A673 (cell line): ENCODE measurements at regions not wholly inside any gene's neighbourhood (a gene's known extent, or its start where the extent isn't known, plus 50 kb on each side); places are given as distances from the start of the nearest gene placed in this dataset.

Experiments
- BruUV-seq: library from RNA; stranded (reverse); fragments of 400-500 nt; replicated peaks from 2 replicates; lab custom pipeline; 2021; lab: Mats Ljungman, UMichigan
- CTCF ChIA-PET: fragments of 300-600 bp; sonication (Branson Sonifier 250); formaldehyde crosslinking; loops from one replicate; lab custom pipeline; 2022; ENCODE audit warnings: antibody characterized with exemption; lab: Charles Lee
- POLR2A ChIA-PET: fragments of 300-600 bp; sonication (Branson Sonifier 250); formaldehyde crosslinking; loops from one replicate; lab custom pipeline; 2022; ENCODE audit warnings: antibody characterized with exemption; ENCODE audit not compliant: low non-redundant PET; lab: Charles Lee
- DNase-seq: peaks from one replicate; pipeline ENCODE4 v3.0.0-alpha.2; 2015; ENCODE audit warnings: low spot score
- H3K27ac ChIP-seq: fragments of 200-600 bp; sonication (generic); 2 replicates; pipeline ENCODE4 v1.5.1; 2016; ENCODE audit warnings: mixed run types, low read depth, mild to moderate bottlenecking, mixed read lengths, antibody characterized with exemption, low read length; ENCODE audit not compliant: poor library complexity, severe bottlenecking
- H3K27me3 ChIP-seq: fragments of 200-600 bp; sonication (generic); replicated peaks from 2 replicates; pipeline ENCODE4 v1.6.1; 2017; ENCODE audit warnings: mixed run types, low read depth, mild to moderate bottlenecking, mixed read lengths, antibody characterized with exemption, low read length; ENCODE audit not compliant: insufficient read depth, poor library complexity
- H3K36me3 ChIP-seq: fragments of 200-600 bp; sonication (generic); 2 replicates; pipeline ENCODE4 v1.6.1; 2016; ENCODE audit warnings: mixed run types, mild to moderate bottlenecking, mixed read lengths, antibody characterized with exemption, low read length; ENCODE audit not compliant: insufficient read depth, poor library complexity, severe bottlenecking
- H3K4me1 ChIP-seq: fragments of 200-600 bp; sonication (generic); 2 replicates; pipeline ENCODE4 v1.6.1; 2017; ENCODE audit warnings: mixed run types, mild to moderate bottlenecking, mixed read lengths, antibody characterized with exemption, low read length; ENCODE audit not compliant: insufficient read depth, poor library complexity, severe bottlenecking
- H3K4me3 ChIP-seq: fragments of 200-600 bp; sonication (generic); 2 replicates; pipeline ENCODE4 v1.5.1; 2016; ENCODE audit warnings: low read depth, mixed run types, mild to moderate bottlenecking, mixed read lengths, low read length; ENCODE audit not compliant: poor library complexity, severe bottlenecking
- H3K9me3 ChIP-seq: fragments of 200-600 bp; sonication (generic); 2 replicates; pipeline ENCODE4 v1.6.1; 2016; ENCODE audit warnings: mixed run types, low read depth, mild to moderate bottlenecking, mixed read lengths, antibody characterized with exemption, low read length; ENCODE audit not compliant: poor library complexity, severe bottlenecking
- CTCF ChIP-seq: fragments of 300-800, 200-600 bp; sonication (generic); conservative IDR thresholded peaks from 2 replicates; pipeline ENCODE4 v1.5.1; 2017; ENCODE audit warnings: low read depth, mild to moderate bottlenecking, antibody characterized with exemption, low read length, moderate library complexity, mixed read lengths
- EZH2 ChIP-seq: fragments of 200-600 bp; sonication (generic); IDR thresholded peaks from 2 replicates; pipeline ENCODE4 v1.6.1; 2017; ENCODE audit warnings: borderline replicate concordance, low read depth, mild to moderate bottlenecking, mixed read lengths, antibody characterized with exemption, low read length; ENCODE audit not compliant: poor library complexity, severe bottlenecking
- intact Hi-C: fragments of 100-400 bp; cut with micrococcal nuclease; formaldehyde crosslinking; loops from one replicate; pipeline ENCODE4 v1.10.0; 2022; ENCODE audit not compliant: unreplicated experiment

- DNase-seq, result no peak
- intact Hi-C loops, result no loop called here
- H3K36me3 ChIP-seq, result no peaks in the 10 kb centered on the region
- TF ChIP-seq EZH2 (no peak), CTCF (no peak)
- H3K4me1 ChIP-seq, result no peaks in the 10 kb centered on the region
- H3K9me3 ChIP-seq, result no peaks in the 10 kb centered on the region
- no peak overlapping the region for H3K4me3 ChIP-seq
- BruUV-seq, result no TSS peak
- H3K27me3 ChIP-seq, result no peaks in the 10 kb centered on the region
- ChIA-PET CTCF (no interaction called here), POLR2A (no interaction called here)
- H3K27ac ChIP-seq, result no peak overlapping the region
These were observed 54.9 kb upstream of the RXFP2 start for GRCh38 chr13:31684466-31684865.

GRCh38 chr13:31686670-31687425 is 52.5 kb upstream of the RXFP2 start:
- Histone ChIP-seq H3K4me1 (no peaks in the 10 kb centered on the region), H3K27ac (no peak overlapping the region), H3K36me3 (no peaks in the 10 kb centered on the region), H3K9me3 (no peaks in the 10 kb centered on the region), H3K27me3 (no peaks in the 10 kb centered on the region), H3K4me3 (no peak overlapping the region)
- CTCF ChIA-PET, result no interaction called here
- DNase-seq, result no peak
- POLR2A ChIA-PET, result no interaction called here
- intact Hi-C loops, result no loop called here
- no TSS peak for BruUV-seq
- TF ChIP-seq CTCF, result no peak
- no peak for TF ChIP-seq EZH2
